ENCODE measurements at regions not wholly inside any gene's neighbourhood (a gene's known extent, or its start where the extent isn't known, plus 50 kb on each side); places are given as distances from the start of the nearest gene placed in this dataset.

- DNase-seq (ENCODE audit: low read depth): no peak
Observed at GRCh38 chr2:136214307-136215200, 96.6 kb upstream of the CXCR4 start.

DNA sequence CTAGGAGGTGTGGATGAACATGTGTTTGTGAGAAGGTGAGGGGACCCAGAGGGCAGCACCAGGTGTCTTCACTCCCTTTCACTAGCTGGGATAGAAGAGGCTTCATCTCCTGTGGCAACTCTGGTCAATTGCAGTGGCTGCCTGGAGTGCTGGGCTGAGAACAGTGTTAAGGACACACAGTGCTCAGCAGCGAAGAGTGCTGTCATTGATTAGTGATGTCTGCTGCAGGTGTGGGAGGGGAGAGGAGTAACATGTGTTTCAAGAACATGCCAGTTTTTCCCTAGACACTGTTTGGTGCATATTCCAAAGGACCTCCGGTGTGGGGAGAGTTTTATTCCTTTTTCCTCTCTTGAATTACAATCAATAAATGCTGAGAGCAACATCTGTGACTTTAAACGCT lies 95.9 kb upstream of the CXCR4 start:
- no peak for DNase-seq (ENCODE audit: low read depth)

DNA sequence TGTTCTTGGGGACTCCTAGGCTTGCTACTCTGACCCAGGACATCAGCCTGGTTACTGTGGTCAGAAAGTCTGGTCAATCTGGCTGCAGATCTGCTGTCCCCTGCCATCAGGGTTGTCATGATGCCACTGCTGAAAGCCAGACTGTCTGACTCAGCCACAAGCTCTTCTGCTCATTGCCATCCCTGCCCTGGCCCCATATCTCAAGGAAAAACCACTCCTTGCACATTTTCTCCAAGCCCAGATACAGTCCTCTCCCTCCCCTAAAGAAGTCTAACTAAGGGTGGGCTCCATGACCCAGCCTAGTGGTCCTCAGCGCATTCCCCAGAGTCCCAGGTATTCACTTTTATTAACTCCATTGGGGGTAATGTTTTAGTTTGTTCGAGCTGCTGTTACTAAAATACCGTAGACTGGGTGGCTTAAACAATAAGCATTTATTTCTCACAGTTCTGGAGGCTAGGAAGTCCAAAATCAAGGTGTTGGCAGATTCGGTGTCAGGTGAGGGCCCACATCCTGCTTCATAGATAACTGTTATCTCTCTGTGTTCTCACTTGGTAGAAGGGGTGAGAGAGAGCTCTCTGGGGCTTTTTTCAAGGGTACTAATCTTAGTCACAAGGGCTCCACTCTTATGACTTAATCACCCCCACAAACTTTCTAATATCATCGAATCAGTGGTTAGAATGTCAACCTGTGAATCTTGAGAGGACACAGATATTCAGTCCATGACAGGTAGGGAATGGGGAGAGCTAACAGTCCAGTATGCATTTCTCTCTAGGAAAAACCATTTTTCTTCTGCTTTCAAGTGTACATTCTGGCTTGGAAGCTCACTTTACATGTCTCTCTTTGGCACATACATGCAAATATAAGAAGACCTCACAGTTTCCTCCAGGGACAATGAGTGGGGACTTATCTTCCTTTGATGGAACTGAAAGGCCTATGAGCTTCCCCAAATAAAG lies 94.8 kb upstream of the CXCR4 start:
- no peak for DNase-seq (ENCODE audit: low read depth)

DNA sequence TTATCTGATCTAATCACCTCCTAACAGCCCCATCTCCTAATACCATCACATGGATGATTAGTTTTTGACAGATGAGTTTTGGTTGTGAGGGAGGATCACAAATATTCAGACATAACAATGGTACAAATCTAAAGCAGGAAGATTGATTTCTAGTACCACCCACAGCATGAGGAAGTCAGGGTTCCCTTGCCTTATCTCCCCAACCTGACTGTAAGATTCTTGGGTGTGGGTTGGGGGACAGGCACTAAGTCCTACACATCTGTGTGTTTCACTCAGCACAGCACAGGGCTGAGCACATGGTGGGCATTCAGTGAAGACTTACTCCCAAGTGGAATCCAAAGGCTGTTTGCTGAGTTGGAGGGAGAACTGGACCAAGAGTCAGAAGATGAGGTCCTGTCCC lies 93.8 kb upstream of the CXCR4 start:
- DNase-seq (ENCODE audit: low read depth): no peak

DNA sequence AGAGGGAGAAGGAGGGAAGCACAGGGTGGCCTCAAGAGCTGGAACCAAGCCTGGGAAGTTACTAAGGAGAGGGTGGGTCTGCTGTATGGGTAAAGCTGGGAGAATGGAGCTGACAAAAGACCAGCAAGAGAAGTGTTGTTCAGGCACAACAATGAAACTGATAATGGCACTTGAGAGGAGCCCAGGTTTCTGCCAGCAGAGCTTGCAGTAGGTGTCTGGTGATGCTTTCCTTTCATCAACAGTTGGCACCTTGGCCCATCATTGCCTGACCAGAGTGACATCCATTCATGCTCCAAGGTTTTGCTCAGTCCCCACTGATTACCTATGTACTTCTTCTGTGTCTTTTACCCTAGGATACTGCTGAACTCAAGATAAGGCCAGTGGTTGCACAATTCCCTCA lies 92.9 kb upstream of the CXCR4 start:
- no peak for DNase-seq (ENCODE audit: low read depth)

DNA sequence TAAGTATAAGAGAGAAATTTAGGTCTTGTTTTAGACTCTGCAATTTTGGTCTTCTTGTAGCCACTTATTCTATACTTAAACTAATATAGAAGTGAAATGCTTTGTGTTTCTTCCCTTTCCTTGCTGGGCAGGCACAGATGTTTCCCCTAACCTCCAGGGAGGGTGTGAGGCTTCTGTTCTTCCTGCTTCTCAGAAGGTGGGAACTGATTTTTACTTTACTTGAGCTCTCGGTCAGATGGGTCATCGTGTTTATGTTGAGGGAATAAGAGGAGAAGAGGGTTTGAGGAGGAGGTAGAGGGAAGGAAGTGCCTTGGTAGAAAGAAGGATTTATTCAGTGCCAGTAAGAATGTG lies 92.5 kb upstream of the CXCR4 start:
- no peak for DNase-seq (ENCODE audit: low read depth)

- DNase-seq (ENCODE audit: low read depth): peak; percentile 2
Observed at GRCh38 chr2:136209561-136210454, 91.9 kb upstream of the CXCR4 start.

GRCh38 chr2:136208682-136209420 lies 90.9 kb upstream of the CXCR4 start:
- no peak for DNase-seq (ENCODE audit: low read depth)

DNA sequence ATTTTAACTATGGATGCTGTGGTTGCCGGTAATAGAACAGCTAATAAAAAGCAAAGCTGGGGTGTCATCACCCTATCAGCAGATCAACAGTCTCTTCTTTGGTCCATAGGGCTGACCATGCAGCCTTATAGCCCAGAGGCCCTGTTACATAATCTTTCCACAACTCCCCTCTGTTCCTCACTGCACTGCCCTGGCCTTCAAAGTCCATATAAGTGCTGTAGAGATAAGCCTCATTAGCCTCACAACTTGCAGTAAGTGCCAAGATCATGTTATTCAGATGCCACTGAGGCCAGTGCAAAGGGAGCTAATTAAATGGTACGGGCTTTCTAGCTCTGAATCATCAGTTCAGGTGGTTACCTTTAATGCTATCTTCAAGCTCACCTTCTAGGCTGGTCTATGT lies 89.7 kb upstream of the CXCR4 start:
- DNase-seq (ENCODE audit: low read depth): no peak

DNA sequence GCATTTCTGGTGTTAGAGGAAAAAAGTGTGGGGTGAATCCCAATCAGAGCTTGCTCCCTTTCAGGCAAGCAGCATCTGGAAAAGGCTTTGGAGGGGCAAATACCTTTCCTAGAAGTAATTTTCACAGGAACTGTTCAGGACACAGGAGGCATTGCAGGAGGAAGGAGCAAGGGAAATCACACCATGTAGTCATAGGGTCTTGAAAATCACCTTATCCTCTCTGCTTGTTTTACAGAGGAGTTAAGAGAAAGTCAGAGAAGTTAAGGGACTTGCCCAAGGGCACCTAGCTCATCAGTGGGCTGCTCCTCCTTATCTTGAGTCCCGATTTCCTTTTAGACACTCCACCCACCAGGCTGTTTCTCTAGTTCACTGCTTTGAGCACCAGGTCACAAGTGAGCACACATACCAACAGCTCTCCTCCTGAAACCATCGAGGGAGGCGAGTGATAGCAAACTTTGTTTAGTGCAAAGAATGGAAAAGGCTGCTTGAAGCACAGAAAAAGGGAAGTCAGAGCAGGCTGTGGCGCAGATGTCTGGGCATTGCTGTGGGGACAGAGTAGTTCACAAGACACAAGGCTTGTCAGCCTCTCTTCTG lies 89.2 kb upstream of the CXCR4 start:
- DNase-seq (ENCODE audit: low read depth): no peak

- no peak for DNase-seq (ENCODE audit: low read depth)
Observed at GRCh38 chr2:136206613-136207012, 88.7 kb upstream of the CXCR4 start.

- DNase-seq (ENCODE audit: low read depth): no peak
Observed at GRCh38 chr2:136205615-136206014, 87.7 kb upstream of the CXCR4 start.

GRCh38 chr2:136204971-136205370 lies 87.0 kb upstream of the CXCR4 start:
- no peak for DNase-seq (ENCODE audit: low read depth)

GRCh38 chr2:136195226-136195625 lies 77.3 kb upstream of the CXCR4 start:
- DNase-seq (ENCODE audit: low read depth): no peak

DNA sequence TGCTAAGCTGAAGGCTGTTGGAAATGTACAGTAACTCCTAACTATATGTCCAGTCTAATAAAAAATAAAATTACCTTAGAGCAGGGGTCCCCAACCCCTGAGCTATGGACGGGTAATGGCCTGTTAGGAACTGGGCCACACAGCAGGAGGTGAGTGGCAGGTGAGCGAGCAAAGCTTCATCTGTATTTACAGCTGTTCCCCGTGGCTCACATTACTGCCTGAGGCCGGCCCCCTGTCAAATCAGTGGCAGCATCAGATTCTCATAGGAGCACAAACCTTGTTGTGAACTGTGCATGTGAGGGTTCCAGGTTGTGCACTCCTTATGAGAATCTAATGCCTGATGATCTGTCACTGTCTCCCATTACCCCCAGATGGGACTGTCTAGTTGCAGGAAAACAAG lies 73.1 kb upstream of the CXCR4 start:
- no peak for DNase-seq (ENCODE audit: low read depth)

- no peak for DNase-seq (ENCODE audit: low read depth)
Observed at GRCh38 chr2:136189221-136189782, 71.4 kb upstream of the CXCR4 start.

DNA sequence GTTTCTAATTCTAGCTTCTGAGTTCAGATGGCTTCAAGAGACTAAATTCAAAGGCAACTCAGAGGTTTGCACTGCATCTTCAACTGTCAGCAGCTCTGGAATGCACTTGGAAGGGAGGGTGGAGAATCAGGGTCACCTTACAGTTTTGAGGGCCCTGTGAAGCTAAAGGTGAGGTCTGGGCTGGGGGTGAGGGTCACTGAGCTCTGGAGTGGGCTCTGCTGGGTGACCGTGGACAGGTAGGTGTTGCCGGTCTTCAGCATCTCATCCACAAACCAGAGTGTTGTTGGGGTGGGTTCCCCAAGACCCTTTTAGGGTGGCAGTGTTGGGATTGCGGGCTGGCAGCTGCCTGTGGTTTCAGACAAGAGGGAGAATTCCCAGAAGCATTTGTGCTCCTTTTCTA lies 70.1 kb upstream of the CXCR4 start:
- DNase-seq (ENCODE audit: low read depth): no peak

DNA sequence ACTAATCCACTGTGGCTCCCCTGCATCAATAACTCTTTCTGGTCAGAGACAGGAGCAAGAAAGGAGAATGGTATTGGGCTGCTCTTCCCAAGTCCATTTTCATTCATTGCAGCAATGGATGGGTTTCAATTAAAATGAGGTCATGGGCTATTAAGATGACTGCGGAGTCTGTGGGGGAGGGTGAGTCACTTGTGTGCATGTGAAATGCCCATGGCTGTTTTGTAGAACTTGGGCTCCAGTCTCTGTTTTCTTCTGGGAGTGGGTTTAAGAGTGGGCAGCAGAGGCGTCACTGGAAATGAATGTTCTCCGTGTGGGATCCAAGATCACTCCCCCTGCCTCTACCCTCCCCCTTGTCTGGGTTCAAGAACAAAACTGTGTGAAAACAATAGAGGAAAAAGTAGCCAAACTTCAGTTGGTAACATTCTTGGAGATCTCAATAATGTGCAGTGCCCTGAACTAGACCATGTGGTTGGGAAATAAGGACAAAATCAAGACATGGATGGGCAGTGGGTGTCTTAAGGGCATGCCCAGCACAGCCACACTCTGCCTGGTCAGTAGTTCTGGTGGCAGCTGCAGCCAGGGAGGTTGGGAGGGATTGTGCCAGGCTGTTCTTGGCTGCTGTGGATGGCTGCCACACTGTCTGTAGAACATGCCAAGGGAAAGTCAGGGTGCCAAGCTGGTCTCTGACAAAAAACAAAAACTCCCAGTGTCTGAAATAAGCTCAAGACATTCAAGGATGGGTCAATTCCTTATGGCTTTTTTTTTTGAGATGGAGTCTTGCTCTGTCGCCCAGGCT lies 68.2 kb upstream of the CXCR4 start:
- DNase-seq (ENCODE audit: low read depth): no peak

- no peak for DNase-seq (ENCODE audit: low read depth)
Observed at GRCh38 chr2:136183097-136183496, 65.1 kb upstream of the CXCR4 start.

GRCh38 chr2:136182315-136182714 lies 64.4 kb upstream of the CXCR4 start:
- no peak for DNase-seq (ENCODE audit: low read depth)
